Posterior vena cava (tissue), 2 donors: ENCODE measurements at regions not wholly inside any gene's neighbourhood (a gene's known extent, or its start where the extent isn't known, plus 50 kb on each side); places are given as distances from the start of the nearest gene placed in this dataset.

Experiments used
- DNase-seq: peaks from one replicate; pipeline ENCODE4 v3.0.0-alpha.2; 2020; ENCODE audit warnings: low spot score
- intact Hi-C, 2 donors: fragments of 100-400 bp; cut with DNase I; formaldehyde crosslinking; loops; one replicate each; pipeline versions ENCODE4 v1.14.1 to v1.14.2; 2022 to 2023
- donor health status: DM: yes; HTN: yes; CAD: no.
- donor health status: DM: yes; HTN: yes; CAD: no.

DNA sequence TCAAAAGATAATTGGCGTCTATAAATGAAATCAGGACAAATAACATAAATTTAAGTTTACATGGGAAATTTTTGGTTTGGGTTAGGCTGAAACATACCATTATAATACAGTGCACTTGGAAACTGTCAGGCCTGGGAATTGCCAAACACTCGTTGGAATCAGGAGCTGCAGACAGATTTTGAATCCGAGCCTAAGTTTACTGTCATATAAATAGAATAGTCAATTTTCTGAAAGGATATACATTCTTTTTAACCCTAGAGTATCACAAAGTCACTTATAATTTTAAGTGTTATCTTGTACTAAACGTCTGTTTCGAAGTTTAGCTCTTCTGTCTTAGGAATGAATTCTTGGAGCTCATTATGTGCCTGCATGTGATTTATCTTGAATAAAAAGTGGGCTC, 234.1 kb downstream of the VEGFC start:
- intact Hi-C loops = no loop called here
- DNase-seq = no peak

DNA sequence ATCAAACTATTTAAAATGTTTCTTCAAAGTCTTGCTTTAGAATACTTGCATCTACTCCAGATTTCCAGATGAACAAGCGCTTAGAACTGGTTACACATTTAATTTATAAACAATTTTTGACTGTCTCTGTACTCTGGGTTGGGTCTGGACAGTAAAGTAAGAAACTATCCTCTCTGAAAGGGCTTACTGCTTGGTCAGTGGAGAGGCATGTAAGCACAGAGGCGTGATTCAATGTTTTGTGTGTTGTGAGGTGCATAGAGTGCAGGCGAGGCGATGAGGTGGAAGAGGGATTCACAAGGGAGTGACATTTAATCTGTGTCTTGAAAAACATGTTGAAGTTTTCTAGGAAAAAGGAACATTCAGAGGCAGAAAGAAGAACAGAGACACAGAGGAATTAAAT, 231.4 kb downstream of the VEGFC start:
- intact Hi-C loops = no loop called here
- DNase-seq = no peak

DNA sequence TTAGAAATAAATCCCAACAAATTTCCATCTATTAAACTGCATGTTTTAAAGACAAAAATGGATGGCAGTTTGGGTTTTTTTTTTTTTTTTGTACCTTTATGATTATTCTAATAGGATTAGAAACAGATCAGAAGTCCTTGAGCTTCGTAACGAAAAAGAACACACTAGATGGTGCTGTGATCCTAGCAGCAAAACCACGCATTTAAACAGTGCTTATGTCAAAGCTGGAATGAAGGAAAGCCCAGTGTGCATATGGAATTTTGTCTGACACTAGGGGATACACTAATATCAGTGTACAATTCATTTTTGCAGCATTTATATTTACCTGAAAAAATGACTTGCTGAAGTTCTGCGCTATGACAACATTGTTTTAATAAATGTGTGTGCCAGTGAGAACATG, 229.1 kb downstream of the VEGFC start:
- intact Hi-C loops = no loop called here
- no peak for DNase-seq

DNA sequence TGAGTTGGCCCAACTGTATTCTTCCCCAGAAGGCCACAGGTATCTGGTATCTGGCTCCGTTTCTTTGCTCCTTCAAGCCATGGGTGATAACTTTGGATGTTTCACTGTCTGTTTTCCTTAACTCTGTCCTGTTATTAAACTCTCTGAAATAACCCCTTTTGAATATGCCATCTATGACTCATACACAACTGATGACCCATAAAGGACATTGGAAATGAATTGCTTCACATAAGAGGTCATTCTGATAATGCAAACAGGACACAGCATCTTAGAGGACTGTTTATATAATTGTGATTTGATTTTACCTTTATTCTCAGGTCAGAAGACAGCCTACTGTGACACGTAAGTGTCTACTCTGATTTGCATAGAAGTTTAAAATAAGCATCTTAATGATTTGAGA, 227.7 kb downstream of the VEGFC start:
- intact Hi-C loops = no loop called here

DNA sequence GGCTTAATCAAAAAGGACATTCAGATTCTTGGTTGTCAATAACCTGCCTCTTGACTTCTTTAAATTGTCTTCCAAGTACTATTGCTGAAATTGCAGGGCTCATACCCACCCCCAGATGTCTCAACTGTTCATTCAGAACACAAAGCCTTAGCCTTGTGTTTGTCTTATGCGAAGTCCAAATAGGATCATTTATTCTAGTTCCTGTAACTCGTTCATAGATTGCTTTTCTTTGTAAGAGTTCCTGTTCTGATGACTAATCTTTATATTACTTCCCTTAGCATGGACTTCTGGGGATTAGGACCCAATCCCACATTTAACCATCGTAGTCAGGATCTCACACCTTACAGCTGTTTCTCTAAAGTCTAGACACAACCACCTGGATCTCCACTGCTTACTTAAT, 226.0 kb downstream of the VEGFC start:
- intact Hi-C loops = no loop called here
- DNase-seq = no peak

More for the DNA sequence above, 227.7 kb downstream of the VEGFC start:
- DNase-seq = no peak

DNA sequence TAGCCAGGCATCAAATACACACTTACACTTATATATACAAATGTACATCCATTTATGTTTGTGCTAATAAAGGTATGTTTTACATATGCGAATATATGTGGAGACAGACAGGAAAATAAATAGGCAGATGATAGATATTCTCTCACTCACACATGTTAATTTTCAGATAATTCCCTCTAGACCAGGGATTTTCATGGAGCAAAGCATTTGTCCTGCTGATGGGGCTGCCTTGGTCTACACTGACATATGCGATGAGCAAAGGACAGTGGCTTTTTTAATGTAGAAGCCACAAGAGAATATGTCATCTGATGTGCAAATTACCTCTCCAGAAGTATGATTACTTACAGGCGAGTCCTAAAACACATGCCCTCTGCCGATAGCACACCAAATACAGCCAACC, 224.5 kb downstream of the VEGFC start:
- DNase-seq = no peak
- intact Hi-C loops = no loop called here

DNA sequence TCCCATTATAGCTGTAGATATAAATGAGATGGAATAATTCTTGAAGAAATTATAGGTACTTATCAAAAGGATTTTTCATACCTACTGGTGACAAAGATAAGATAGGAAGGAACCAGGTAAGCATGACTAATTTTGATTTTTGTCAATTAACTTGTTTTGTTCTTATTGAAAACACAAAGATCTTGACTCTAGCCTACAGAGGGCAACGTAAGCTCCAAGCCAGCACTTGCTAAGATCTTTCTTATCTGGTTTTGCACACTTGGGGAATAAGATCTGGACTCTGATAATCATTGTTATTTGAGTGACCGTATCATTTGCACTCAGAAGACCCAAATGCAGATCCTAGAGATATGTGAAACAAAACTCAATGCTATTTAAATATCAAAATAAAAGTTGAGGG, 223.4 kb downstream of the VEGFC start:
- intact Hi-C loops = no loop called here
- no peak for DNase-seq

DNA sequence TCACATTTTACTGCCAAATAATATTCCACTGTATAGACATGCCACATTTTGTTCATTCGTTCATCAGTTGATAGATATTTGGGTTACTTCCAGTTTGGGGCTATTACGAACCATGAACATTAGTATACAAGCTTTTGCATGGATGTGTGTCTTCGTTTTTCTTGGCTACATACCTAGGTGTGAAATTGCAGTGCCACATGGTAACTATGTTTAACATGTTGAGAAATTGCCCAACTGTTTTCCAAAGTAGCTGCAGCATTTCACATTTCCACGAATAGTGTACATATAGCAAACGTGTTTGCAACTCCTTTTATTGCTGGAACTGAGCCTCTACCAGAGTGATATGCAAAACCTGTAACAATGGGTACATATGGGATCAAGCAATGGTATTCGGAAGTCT, 221.5 kb downstream of the VEGFC start:
- intact Hi-C loops = no loop called here
- no peak for DNase-seq

DNA sequence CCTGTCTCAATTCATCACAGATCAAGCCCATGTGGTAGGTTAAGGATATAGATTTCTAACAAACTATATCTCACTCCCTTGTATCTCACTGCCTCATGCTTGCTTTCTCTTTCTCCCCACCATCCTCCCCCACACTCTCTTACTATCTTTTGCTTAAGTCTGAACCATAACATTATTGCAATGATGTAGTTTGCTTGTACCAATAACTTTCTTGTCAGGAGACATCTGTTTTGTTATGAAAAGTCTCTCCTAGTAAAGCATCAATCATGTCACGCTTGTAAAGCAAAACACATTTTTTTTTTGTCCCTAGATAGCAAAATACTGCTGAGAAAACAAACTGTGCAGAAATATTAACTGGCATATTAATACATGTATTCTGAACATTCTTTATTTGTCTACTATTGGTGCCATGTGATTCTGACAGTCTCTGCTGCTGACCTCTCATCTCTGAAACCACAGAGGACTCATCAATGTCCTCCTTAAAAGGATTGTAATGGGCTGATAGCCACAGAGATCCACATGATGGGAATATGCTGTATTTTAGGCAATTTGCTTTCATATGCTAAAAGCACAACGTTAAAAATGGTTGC, 217.5 kb downstream of the VEGFC start:
- intact Hi-C loops = no loop called here
- no peak for DNase-seq

DNA sequence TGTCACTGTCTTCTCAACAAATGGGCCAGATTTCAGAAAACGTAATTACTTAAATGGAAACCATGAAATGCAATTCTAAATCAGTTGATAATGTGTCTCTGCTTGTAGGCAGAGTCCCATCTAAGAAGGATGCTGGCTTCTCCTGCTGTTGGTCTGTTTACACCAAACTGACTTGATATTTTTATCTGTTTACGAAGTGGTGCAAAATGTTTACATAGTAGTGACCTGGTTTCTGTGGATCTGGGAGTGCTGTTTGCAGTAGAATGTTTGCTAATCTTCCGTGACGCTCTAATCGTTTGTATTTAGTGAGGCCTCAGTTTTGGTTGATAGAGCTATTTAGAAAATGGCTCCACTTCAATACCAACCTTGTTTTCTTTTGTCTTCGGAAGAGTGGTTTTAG, 213.5 kb downstream of the VEGFC start:
- DNase-seq = no peak
- intact Hi-C loops = no loop called here

DNA sequence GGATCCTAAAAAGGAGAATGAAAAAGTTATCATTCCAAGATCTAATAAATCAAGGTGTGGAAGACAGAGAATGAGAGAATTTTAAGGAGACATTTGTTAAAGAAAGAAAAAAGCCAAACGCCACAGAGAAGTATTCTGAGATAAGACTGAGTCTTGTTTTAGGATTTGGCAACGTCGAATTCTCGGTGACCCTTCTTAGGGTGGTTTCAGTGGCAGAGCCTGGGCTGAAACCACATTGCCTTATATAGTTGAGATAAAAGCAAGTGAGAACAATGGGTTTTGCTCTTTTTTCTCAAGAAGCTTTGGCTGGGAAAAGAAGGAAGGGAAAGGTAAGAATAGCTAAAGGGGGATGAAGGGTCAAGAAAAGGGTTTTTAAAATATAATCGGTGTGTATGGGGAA, 209.4 kb downstream of the VEGFC start:
- intact Hi-C loops = no loop called here

DNA sequence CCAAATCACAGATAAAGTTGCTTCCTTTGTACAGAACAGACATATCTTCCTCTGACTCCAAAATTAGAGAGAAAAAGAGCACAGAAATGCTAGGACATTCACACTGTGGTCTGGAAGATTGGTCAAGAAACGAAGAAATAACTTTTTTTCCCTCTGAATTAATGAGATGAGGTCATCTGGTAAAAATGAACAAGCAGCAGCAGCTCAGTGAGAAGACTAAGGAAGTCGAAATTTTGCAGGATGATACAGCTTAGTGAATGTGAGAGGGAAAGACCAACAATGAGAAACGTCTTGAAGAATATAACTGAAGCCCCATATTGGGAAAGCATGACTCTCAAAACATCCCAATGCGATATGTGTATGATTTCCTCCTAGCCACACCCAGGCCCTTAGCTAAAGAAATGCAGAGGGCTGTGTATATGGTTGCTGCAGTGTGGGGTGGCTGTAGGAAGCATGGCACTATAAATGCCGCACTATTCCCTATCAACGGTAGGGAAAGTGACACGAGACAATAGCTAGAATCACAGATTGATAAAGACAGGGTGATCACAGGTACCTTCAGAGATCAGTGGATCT, 208.6 kb downstream of the VEGFC start:
- DNase-seq = no peak
- intact Hi-C loops = no loop called here

More for the DNA sequence above, 209.4 kb downstream of the VEGFC start:
- DNase-seq = no peak

DNA sequence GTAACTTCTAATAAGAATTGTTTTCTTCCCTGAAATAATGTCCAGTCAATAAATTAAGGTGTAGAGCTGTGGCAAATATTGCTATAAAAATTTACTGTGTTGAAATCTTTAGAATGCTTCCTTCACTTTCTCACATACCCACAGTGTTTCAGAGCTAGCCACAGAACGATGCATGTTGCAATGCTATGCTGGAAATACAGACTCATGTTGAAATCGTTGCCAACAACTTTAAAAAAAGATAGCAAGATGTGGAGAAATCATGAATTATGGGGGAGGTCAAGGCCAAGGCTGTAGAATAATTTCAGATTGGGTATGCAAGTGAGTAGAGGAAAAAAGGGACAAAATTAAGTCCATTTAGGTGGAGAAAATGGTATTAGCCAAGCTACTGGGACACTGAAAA, 204.8 kb downstream of the VEGFC start:
- intact Hi-C loops = no loop called here
- no peak for DNase-seq

DNA sequence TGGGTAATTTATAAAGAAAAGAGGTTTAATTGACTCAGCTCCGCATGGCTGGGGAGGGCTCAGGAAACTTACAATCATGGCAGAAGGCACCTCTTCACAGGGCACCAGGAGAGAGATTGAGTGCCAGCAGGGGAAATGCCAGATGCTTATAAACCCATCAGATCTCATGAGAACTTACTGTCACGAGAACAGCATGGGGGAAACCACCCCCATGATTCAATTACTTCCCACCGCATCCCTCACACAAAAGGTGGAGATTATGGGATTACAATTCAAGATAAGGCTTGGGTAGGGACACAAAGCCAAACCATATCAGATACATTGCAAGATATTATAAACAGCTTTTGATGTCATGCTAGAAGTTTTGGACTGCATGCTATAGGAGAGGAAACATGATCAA, 204.3 kb downstream of the VEGFC start:
- intact Hi-C loops = no loop called here
- DNase-seq = no peak

DNA sequence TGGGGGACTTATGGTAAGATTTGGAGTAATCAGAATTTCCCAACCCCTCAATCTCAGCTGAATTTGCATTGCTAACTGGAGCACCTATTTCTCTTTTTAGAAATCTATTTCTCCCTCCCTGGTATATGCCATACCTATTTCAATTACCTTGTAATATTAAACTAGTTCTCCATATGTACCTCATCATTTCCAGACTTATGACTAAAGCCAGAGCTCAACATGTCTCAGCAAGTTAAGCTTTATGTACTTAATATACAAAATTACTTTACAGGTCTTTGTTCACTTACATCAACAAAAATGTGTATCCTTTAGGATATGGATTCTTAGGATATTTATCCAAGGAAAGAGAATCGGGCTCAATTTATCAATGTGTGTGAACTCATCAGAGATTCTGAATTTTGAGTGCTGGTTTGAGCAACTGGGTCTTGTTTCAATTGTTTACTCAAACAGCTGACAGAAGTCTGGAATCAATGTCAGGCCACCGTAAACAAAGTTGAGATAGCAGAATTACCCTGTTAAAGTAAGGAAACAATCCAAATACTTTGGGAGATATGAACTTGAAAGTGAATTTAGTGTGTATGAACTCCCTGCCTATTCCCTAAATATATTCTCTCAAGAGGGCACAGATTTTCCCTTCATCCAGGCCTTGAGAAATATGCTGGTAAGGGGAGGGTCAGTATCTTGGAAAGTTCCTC, 199.6 kb downstream of the VEGFC start:
- intact Hi-C loops = no loop called here
- no peak for DNase-seq

DNA sequence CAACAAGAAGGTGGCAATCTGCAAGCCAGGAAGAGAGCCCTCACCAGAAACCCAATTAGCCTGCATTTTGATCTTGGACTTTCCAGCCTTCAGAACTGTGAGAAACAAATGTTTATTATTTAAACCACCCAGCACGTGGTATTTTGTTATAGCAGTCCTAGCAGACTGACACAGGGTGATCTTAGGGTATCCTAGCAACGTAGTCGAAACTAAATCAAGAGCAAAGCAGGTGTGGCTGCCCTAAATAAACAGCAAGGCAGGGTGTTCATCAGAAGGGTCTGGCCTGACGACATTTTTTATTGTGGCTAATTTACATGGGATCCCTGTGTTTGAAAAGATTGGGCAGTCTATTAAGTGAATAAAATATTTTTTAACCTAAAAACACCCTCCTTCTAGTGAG, 198.8 kb downstream of the VEGFC start:
- intact Hi-C loops = no loop called here
- DNase-seq = no peak

DNA sequence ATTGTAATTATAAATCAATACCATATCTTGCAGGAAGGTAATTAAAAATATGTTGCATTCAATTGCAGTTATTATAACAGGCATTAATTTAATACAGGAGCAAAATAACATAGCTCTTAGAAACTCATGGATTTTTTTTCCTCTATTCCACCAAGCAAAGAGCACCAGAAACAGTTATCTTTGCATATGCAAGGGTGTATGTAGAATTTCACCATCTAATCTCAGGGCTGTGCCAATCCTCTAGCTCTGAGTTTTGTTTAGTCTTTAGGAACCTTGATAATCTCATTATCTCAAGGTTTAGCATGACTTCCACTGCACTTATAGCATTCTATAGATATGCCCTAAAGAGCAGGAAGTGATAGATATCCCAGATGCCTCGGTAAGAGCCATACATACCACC, 197.5 kb downstream of the VEGFC start:
- DNase-seq = no peak
- intact Hi-C loops = no loop called here

DNA sequence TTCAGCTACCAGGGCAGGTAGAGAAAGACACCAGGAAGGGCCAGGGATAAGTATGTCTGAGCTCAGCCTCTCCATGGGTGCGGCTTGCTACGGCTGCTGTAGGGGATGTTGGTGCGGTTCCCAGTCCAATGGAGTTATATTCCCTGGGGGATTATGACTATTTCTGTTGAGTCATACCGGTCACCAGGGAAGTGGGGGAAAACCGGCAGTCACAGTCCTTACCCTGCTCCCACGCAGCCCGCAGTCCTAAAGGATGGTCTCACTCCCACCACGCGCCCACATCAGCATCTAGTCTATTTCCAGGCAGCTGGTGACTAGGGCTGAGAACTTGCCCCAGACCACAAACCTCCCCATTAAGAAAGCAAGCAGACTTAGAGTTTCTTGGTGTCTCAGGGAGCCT, 191.6 kb downstream of the VEGFC start:
- intact Hi-C loops = no loop called here
- no peak for DNase-seq

DNA sequence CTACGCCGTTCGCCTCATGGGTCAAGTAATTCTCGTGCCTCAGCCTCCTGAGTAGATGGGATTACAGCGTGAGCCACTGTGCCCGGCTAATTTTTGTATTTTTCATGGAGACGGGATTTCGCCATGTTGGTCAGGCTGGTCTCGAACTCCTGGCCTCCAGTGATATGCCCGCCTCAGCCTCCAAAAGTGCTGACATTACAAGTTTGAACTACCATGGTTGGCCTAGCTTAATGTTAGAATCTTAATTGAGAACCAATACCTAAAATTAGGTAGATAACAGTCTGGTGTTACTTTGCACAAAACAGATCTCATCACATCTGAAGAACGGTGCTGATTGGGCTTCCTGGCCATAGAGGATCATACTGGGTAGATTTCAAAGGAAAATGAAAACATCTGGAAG, 184.9 kb downstream of the VEGFC start:
- DNase-seq = no peak
- intact Hi-C loops = no loop called here

DNA sequence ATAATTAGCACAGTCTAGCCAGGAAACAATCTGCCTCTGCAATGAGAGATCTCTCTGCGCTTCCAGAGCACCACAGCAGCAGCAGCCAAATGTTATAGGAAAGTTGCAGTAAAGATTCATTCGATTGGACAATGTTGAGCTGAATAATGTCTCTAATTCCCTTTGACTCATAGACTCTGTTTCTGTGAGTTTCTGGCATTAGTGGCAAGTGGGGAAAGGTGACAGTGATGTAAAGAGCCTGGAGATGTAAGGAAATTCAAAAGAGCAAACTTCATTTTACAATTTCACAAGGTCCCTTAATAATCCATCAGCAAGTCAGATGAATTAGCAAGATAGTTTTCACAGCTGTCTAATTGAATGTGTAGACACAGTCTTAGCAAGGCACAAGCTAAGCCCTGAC, 184.4 kb downstream of the VEGFC start:
- intact Hi-C loops = no loop called here
- DNase-seq = no peak

DNA sequence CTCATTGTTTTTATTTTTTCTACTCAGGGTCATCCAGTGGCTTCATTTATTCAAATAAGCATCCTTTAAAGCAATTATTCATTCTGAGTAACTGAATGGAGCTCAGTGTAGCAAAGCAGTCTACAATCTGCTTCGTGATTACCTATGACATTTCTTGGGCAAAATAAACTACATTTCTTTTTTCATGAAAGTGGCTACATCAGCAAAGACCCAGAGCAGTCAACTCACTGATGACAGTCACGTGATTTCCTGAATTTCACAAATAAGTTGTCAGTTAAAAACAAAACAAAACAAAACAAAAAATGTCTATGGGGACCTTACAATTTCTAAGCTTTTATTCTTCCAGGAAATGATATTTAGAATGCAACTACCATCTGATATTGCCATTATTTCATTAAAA, 182.1 kb downstream of the VEGFC start:
- DNase-seq = no peak
- intact Hi-C loops = no loop called here
